Psoas muscle (tissue), 7 donors: ENCODE measurements at regions not wholly inside any gene's neighbourhood (a gene's known extent, or its start where the extent isn't known, plus 50 kb on each side); places are given as distances from the start of the nearest gene placed in this dataset.
A peak's percentile ranks its signal among the peaks of the same experiment; 100 is the strongest.

Experiments
- ATAC-seq, 4 donors: fragments of 200-7000 bp; cut with Tn5 transposase; one replicate each; pipeline ENCODE4 v1.9.1; 2020; ENCODE audit warnings: moderate library complexity in 3 of 4, mild to moderate bottlenecking in 2 of 4
- DNase-seq, 2 donors: peaks; one replicate each; pipeline ENCODE4 v3.0.0-alpha.2; 2020
- H3K27ac ChIP-seq: fragments of 200-600 bp; one replicate; pipeline ENCODE4 v1.8.0; 2022
- H3K27me3 ChIP-seq, 3 donors: fragments of 200-600 bp in 1 of 3; one replicate each; pipeline versions ENCODE4 v1.6.1 to v1.8.0; 2013 to 2022; ENCODE audit warnings: low read length in 2 of 3, mild to moderate bottlenecking in 2 of 3, moderate library complexity in 1 of 3; ENCODE audit not compliant: insufficient read depth in 3 of 3
- H3K36me3 ChIP-seq, 2 donors: fragments of 200-600 bp in 1 of 2; one replicate each; pipeline versions ENCODE4 v1.6.1 to v1.8.0; 2013 to 2022; ENCODE audit warnings: low read depth in 1 of 2, mild to moderate bottlenecking in 1 of 2, moderate library complexity in 1 of 2; ENCODE audit not compliant: insufficient read depth in 1 of 2
- H3K4me1 ChIP-seq: fragments of 200-600 bp; one replicate; pipeline ENCODE4 v1.8.0; 2022
- H3K4me3 ChIP-seq: fragments of 200-600 bp; one replicate; pipeline ENCODE4 v1.8.0; 2022; ENCODE audit warnings: mild to moderate bottlenecking
- H3K9me3 ChIP-seq: fragments of 200-600 bp; one replicate; pipeline ENCODE4 v1.8.0; 2022
- WGBS, 3 donors: extraction: QIAGEN DNeasy Blood & Tissue Kit; methylation state at CpG; one replicate each; pipeline versions ENCODE4 v1.1.6 to v1.1.7; 2013; 5-methylcytosine and 5-hydroxymethylcytosine counted together
- intact Hi-C, 2 donors: fragments of 100-400 bp; cut with DNase I; formaldehyde crosslinking; loops; one replicate each; pipeline versions ENCODE4 v1.11.0 to v1.14.2; 2022
- TF ChIP-seq, protein P1 (sequence below): fragments of 200-600 bp; IDR thresholded peaks from one replicate; pipeline ENCODE4 v1.8.0; 2022; ENCODE audit warnings: antibody characterized with exemption
- donor health status: healthy with polysubstance abuse.
- donor health status: DM: no; HTN: no; CAD: no; lungs with moderate emphysema.
- donor health status: Bipolar disorder and iron deficiency.
- donor health status: healthy.
- donor health status: DM: yes; HTN: yes; CAD: no.
- donor health status: DM: no; HTN: no; CAD: no.
- donor health status: DM: yes; HTN: yes; CAD: no.

DNA sequence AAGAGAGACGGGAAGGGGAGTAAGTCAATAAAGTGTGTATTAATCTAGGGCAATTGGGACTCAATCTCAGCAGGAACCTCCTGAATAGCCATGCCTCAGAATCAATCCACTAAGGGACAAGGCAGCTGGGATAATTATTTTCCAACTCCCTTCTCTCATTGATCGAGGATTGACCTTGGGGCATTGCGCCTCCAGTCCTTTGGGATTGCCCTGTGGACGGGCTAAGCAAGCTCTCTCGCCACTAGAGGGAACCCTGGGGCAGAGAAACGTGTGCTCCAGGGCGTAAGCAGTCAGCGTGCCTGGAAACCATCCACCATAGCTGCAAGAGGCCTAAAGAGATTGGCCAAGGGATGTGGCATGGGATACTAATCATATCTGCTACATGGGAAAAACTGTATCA is 53.9 kb upstream of the ERCC4 start:
- peak; percentile 66 to 79 for DNase-seq
- WGBS, 3 donors = 13 to 18% (median 18%) methylated on average over 8 of the region's 8 CpGs

More for the DNA sequence above, 53.9 kb upstream of the ERCC4 start:
- H3K4me3 ChIP-seq = no peak overlapping the region
- no peaks in the 10 kb centered on the region for H3K9me3 ChIP-seq
- no peak overlapping the region for H3K27ac ChIP-seq
- ATAC-seq = peak; percentile 95 to 98 (median 97)
- TF ChIP-seq, protein P1, sequence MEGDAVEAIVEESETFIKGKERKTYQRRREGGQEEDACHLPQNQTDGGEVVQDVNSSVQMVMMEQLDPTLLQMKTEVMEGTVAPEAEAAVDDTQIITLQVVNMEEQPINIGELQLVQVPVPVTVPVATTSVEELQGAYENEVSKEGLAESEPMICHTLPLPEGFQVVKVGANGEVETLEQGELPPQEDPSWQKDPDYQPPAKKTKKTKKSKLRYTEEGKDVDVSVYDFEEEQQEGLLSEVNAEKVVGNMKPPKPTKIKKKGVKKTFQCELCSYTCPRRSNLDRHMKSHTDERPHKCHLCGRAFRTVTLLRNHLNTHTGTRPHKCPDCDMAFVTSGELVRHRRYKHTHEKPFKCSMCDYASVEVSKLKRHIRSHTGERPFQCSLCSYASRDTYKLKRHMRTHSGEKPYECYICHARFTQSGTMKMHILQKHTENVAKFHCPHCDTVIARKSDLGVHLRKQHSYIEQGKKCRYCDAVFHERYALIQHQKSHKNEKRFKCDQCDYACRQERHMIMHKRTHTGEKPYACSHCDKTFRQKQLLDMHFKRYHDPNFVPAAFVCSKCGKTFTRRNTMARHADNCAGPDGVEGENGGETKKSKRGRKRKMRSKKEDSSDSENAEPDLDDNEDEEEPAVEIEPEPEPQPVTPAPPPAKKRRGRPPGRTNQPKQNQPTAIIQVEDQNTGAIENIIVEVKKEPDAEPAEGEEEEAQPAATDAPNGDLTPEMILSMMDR = peak; percentile 79
- no peaks in the 10 kb centered on the region for H3K36me3 ChIP-seq
- H3K4me1 ChIP-seq = no peaks in the 10 kb centered on the region
- no peaks in the 10 kb centered on the region for H3K27me3 ChIP-seq
- intact Hi-C loops = loop anchor here in 1 of 2 donors (5.0 kb wide), 1 partner anchor 51 kb away; no protein-coding TSS in a partner anchor
